HG03460 (cell line): ENCODE measurements at regions not wholly inside any gene's neighbourhood (a gene's known extent, or its start where the extent isn't known, plus 50 kb on each side); places are given as distances from the start of the nearest gene placed in this dataset.
"Not testable (repeated sequence)": the region's sequence is repeated elsewhere in the genome, so short reads cannot be mapped to it uniquely, and the experiment has no call there.

Source experiments
- ATAC-seq: cut with Tn5 transposase; IDR thresholded peaks from one replicate; pipeline ENCODE4 v1.9.1; 2021; ENCODE audit not compliant: unreplicated experiment

DNA sequence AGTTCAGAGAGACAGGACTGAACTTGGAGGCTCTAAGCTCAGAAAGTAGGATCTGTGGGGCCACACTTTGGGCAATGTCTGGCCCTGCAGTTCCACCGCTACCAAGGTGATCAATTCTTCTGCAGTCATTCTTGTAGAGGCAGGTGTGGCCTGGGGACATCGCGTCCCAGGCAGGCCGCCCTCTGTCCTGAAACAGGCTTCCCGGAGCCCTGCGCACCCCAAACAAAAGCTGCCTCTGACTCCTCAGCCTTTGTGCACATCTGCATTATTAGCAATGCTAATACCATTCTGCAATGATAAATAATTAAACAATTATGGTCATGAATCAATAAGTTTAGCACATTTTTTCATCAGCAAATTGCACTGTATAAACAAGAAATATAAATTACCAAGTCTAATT is 160.2 kb downstream of the URI1 start:
- no peak for ATAC-seq

DNA sequence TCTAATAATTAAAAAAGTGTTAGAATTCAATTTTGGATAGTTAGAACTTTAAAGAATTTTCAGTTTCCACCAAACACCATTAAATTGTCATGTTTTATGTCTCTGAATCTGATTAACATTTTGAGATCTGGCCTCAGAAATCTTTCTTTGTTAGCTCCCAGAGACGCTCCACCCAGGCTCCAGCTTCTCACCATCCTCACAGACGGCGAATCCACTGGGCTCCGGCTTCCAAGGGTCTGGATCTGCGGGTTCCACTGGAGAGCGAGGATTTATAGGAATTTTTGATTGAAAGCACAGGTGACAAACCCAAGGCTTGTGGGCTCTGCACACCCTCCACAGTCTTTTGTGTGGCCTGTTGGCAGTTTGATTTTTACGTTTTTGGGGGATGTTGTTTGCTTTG is 160.6 kb downstream of the URI1 start:
- ATAC-seq = no peak

DNA sequence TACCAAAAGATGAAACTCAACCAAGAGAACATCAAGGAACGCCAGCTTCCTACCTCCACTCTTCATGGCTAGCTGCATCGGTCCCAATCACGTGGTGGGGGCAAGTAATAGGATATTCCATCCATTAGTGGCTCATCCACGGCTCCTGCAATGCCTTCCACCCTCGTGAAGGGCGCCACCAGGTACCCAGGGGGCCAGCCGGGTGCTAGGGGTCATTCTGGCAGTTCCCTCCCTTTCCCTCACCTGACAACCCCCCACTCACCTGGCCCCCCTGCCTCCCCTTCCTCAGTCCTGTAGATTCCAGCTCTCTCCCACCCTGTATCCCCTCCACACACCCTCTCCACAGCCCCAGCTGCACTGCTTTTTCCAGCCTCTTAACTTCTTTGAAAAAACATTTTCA is 161.9 kb downstream of the URI1 start:
- no peak for ATAC-seq

DNA sequence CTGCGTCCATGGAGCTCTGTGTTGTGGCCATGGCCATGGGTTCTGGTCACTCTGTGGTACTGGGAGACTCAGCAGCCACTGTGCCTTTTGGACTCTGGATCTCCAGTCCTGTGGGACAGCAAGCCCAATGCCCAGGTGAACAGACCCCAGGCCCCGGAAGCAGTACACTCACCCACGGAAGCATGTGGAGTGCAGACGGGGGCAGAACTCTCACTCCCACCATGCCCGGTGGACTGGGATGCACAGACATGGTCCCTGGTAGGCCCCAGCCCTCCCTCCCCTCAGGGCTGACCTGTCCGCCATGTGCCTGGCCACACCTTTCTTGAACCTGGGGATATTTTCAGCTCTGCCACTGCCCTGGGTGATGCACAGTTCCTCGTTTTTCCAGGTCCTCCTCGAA is 163.3 kb downstream of the URI1 start:
- ATAC-seq = no peak

DNA sequence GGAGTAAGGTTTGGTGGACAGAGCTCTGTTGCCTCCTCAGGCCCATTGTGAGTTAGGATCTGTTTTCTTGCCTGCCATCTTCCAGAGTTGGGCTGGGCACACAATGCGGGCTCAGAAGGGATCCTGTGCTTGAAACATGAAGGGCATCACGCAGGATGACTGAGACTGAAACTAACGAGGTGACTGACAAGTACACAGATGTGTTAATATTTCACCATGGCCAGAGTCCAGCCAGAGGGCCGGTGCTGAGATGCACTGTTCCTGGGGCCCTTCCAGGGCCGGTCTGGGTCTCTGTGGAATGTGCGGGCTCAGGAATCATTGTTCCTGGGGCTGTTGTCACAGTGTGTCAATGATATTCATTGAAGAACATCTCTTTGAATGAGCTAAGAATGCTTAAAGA is 163.7 kb downstream of the URI1 start:
- no peak for ATAC-seq

DNA sequence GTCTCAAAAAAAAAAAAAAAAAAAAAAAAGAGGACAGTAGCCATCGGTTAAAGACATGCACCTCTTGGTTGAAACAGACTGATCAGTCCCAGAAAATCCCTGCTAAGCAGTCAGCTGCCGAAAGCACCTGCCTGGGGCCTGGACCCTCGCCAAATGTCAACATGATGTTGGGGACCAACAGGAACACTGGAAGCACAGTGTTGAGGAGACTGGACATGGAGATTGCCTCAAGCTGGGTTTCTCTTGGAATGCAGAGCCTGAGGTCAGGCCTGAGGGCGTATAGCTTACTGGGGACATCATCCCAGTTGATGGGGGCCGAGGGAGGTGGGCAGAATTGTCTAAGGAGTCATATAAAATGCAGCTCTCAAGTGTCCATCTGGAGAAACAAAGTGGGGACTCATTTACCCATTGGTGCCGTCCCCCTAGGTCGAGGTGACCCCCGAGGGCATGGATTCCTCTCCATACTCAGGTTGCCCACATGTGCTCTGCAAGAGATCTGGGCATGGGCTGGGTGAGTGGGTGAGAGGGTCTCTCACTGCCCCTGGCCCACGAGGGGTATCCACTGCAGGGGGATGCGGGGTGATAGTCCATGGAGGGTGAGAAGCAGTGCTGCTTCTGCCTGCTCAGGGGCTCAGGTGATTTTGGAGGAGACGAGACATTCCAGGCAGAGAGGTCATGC is 164.5 kb downstream of the URI1 start:
- no peak for ATAC-seq

DNA sequence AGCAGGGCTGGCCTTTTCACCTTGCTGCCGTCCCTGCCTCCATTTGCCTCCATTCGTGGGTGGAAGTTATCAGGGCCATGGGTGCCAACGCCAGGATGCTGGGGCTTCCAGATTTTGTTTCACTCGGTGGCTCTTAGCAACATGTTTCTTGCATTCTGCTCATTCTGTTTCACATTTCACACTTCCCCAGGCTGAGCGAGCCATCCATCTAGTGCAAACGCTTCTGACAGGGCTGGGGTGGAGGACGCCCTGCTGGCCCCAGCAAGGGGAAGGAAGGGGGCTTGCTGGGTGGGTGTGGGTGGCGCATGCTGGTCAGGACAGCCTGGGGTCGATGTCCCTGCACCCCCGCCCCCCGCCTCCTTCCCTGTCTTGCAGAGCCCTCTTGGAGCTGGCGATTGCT is 165.2 kb downstream of the URI1 start:
- no peak for ATAC-seq

DNA sequence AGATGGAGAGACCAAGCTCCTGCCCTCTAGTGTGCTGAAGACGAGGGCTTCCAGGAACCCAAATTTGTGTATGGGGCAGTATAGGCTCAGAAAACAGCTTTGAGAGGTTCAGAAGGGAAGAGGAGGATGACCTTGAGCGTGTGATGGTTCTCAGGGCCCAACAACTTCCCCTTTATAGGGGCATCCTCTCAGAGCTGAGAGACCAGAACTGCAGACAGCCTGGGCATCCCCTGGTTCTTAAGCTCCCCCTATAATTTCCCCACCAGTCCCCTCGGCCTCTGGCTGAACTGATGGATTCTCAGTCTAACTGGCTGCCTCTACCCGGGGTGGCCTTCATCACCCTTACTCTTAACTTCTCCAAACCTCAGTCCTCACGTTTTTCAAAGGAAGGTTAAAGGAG is 167.5 kb downstream of the URI1 start:
- no peak for ATAC-seq

DNA sequence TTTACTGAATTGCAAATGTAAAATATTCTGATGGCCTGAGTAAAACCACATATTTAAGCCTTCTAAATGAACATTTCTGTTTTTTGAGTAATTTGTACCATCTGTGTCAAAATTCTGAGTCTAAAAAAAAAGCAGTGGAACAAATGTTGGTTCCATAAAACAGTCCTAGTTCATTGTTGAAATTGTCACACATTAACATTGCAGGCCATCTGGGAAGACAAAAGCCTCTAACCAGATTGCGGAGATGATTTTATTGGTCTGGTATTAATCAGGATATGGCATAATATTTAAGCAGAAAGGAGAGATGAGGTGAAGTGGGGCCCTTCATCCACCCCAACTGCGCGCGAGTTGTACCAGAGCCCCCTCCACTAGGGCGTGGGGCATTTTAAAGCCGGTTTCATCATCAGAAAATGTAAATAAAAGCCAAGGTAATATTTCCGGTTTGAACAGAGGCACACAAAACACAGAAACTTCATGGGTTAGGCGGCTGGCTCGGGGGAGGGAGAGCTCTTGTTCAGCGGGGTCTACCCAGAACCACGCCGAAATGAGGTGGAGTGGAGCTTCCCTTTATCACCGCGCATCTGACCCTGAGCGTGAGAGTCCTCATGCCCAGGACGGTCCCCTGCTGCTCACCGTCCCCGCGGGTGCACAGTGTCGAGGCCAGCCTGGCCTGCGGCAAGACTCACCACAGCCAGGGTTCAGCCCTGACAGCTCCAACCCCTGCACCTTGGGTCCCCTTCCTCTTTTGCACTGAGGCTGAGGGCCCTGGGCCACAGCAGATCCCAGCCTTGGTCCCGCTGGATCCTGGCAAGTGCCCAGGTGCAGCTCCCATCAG is 169.2 kb downstream of the URI1 start:
- ATAC-seq = no peak

DNA sequence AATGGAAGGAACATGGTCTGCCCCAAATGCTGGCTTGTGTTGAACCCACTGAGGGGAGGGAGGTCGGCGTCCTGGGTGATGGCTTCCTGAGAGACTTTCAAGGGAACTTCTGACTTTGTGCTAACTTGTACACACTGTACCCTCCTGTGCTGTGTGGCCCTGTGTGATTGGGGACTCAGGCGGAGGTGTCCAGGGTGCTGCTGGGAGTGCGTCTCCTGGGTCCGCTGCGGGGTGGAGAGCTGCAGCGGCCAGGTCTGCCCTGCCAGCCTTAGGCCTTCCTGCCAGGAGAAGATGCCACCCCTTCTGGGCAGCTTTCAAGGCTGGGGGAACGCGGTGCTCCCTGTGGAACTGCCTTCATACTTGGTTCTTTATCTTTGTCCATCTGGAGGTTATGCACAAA is 170.1 kb downstream of the URI1 start:
- no peak for ATAC-seq

DNA sequence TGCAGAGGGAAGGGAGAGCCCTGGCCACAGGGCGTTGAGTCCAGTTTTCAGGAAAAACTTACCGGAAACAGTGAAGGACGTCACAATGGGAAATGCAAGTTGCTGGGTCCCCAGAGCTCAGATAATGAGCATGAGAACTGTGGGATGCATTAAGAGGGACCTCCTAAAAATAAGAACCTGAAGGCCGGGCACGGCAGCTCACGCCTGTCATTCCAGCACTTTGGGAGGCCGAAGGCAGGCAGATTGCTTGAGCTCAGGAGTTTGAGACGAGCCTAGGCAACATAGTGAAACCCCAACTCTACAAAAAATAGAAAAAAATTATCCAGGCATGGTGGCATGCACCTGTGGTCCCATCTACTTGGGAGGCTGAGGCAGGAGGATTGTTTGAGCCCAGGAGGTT is 170.6 kb downstream of the URI1 start:
- no peak for ATAC-seq

DNA sequence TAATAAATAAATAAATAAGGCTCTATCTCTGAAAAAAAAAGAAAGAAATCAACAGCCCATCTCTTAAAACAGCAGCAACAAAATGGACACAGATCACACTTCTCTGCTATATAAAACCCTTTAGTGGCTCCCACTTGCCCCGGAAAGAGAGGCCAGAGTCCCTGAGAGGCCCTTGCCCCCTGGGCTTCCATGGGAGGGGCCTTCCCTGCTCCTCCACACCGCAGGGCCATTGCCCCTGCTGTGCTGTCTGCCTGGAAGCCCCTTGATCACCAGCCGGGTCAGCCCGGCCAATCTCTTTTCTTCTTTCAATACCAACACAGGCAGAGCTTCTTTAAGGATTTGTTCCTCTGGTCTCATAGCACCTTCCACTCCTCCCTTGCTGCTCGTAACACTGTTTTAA is 171.1 kb downstream of the URI1 start:
- no peak for ATAC-seq

DNA sequence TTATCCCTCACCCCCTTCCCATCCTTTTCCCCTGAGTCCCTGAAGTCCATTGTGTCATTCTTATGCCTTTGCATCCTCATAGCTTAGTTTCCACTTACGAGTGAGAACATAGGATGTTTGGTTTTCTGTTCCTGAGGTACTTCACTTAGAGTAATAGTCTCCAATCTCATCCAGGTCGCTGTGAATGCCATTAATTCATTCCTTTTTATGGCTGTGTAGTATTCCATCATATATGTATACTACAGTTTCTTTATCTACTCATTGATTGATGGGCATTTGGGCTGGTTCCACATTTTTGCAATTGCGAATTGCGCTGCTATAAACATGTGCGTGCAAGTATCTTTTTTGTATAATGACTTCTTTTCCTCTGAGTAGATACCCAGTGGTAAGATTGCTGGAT is 172.1 kb downstream of the URI1 start:
- not testable (repeated sequence) for ATAC-seq

DNA sequence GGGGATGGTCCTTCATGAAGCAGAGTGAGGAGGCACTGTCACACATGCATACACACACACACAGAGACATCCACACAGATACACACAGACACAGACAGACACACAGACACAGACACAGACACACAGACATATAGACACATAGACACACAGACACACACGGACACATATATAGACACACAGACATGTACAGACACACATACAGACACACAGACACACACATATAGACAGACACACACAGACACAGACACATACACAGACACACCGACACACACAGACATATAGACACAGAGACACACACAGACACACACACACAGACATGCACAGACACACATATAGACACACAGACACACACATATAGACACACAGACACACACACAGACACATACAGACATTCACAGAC is 173.9 kb downstream of the URI1 start:
- ATAC-seq = no peak

DNA sequence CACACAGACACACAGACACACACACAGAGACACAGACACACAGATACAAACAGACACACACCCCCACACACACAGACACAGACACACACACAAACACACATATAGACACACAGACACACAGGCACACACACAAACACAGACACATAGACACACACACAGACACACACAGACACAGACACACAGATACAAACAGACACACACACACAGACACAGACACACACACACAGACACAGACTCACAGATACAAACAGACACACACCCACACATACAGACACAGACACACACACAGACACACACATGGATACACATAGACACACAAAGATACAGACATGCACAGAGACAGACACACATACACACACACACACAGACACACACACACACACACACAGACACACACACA is 174.5 kb downstream of the URI1 start:
- no peak for ATAC-seq

DNA sequence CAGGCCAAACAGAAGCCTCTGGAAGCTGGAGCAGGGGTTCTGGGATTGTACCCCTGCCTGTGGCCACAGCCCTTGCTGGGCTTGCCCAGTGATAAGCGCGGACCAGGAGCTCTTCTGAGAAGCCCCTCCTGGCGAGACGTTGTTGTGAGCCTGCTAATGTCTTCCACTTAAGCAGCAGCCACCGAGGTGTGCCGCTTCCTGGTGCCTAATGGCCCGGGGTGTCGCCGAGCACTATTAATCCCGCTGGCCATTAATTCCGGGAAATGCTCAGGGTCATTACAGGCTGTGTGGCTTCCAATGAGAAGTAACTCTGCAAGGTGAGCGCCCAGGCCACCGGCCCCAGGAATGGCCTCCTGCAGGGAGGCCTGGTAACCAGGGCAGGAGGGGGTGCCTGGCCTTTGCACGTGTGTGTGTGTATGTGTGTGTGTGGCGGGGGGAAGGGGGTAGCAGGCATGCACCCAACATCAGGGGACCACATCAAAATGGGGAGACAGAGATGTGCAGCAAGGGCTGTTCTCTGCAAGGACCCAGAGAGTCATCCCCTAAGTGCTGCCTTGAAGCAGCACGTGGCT is 175.0 kb downstream of the URI1 start:
- no peak for ATAC-seq

DNA sequence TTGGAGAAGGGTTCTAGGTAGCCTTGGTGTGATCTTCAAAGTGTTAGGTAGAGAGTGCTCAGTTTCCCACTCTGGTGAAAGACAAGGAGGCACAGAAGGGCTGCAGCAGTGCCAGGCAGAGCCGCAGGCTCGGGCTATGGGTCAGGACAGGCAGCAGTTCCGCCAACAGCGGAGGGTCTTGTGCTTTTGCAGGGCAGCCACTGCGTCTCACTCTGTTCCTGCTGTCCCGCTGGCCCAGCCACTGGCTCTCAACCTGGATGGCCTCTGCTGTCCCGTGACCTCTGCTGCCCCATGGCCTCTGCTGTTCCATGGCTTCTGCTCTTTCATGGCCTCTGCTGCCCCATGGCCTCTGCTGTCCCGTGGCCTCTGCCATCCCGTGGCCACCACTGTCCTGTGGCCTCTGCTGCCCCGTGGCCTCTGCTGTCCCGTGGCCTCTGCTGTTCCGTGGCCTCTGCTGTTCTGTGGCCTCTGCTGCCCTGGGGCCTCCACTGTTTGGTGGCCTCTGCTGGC is 175.7 kb downstream of the URI1 start:
- ATAC-seq = no peak

DNA sequence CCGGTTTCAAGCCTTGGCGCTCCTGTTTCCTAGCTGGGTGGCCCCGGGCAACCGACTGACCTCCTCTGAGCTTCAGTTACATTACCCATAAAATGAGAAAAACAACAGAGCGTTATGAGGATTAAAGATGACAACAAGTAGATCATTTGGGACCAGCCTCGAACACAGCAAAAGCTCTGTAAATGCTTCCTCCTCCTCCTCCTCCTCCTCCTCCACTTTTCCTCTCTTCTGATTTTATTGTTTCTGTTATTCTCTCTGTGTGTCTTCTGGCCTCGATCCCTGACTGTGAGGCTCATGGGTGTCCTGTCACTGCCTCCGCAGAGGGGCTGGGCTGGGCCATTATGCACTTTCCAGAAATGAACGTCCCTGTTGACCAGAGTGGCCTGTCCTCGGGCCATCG is 176.2 kb downstream of the URI1 start:
- no peak for ATAC-seq

DNA sequence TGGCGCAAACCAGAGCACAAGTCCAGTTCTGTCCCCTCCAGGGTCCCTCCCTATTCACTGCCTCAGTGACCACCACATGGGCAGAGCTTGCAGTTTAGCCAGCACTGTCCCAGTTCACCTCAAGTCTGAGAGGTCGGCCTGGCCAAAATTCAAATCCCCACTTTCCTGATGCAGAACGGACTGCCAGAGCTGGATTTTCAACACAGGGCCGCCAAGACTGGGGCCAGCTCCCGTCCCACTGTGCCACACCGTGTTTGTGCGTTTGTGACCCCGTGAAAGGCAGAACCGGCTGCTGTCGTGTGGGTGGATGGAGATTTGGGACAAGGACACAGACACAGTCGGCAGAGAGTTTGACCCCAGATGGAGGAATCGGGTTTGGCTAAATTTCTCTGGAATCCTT is 176.7 kb downstream of the URI1 start:
- no peak for ATAC-seq

DNA sequence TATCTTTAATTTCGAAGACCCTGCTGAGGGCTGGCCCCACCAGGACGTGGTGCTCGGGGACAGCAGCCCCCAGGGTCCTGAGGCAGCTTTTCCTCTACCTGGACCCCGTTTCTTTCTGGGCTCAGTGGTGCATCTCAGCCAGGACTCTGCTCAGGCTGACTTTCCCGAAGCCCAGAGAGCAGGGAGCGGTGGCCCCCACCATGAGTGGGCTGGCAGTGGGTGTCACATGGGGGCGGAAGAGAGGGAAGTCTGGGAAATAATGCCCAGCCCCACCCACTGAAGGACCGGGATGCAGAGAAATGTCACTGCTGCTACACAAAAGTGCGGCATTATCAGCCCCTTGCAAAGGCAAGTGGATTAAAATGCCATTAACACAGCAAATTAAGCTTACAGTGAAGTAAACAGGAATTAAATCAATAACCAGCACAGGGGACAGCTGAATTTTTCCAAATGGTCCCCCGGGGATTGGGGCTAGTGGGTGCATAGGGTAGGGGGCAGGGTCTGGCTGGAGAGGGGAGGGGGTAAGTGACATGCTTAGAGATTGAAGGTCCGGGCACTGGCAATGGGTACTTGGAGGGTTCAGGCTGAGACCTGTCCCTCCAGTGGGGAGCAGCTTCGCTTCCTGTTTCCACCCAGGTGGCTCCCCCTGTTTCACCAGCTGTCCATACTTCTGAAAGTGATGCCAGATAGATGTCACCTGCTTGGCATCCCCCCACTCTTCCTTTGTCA is 177.3 kb downstream of the URI1 start:
- ATAC-seq = no peak

DNA sequence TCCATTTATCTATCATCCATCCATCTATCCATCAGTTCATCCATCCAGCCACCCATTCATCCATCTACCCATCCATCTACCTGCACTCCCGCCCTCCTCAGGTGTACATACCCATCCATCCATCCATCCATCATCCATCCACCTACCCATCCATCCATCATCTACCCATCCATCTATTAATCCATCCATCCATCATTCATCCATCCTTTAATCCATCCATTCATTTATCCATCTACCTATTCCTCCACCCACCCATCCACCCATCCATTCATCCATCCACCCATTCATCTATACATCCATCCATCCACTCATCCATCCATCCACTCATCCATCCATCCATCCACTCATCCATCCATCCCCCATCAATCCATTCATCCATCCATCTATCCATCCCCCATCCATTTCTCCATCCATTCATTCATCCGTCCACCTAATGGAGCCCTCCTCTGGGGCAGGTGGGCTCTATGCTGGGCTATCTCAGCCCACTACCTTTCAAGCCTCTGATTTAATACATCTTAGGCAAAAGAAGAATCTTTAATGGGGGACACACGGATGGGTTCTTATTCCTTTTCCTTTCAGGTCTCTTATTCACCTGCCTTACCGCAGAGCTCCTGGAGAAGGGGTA is 178.9 kb downstream of the URI1 start:
- ATAC-seq = no peak
